PC-3 (cell line): ENCODE measurements at regions not wholly inside any gene's neighbourhood (a gene's known extent, or its start where the extent isn't known, plus 50 kb on each side); places are given as distances from the start of the nearest gene placed in this dataset.

ENCODE experiments used
- CTCF ChIP-seq: fragments of 300-600 bp; sonication (generic); conservative IDR thresholded peaks from 2 replicates; pipeline ENCODE4 v1.5.1; 2017; ENCODE audit warnings: antibody characterized with exemption, low read depth, mild to moderate bottlenecking, low read length
- EZH2phosphoT487 ChIP-seq: fragments of 300-600 bp; sonication (generic); IDR thresholded peaks from 2 replicates; pipeline ENCODE4 v1.6.1; 2018; ENCODE audit warnings: mild to moderate bottlenecking, antibody characterized with exemption, low read length, borderline replicate concordance

- TF ChIP-seq CTCF: no peak
- TF ChIP-seq EZH2phosphoT487: no peak
These were observed 91.7 kb downstream of the SPATA31A6 start for GRCh38 chr9:42275141-42275540.
